Endothelial cell of umbilical vein (primary cell): ENCODE measurements at regions not wholly inside any gene's neighbourhood (a gene's known extent, or its start where the extent isn't known, plus 50 kb on each side); places are given as distances from the start of the nearest gene placed in this dataset.

Experiments
- CTCF ChIP-seq, 2 donors: IDR thresholded peaks; 1 replicate in 1 of 2; 2 replicates in 1 of 2; pipeline ENCODE4 v1.5.1; 2011; ENCODE audit warnings: low read length in 2 of 2, mild to moderate bottlenecking in 2 of 2, moderate library complexity in 2 of 2, control low read depth in 1 of 2, inconsistent platforms in 1 of 2, low read depth in 1 of 2; ENCODE audit not compliant: insufficient read depth in 1 of 2; ENCODE audit errors: extremely low read depth in 1 of 2
- POLR2A ChIP-seq: IDR thresholded peaks from 2 replicates; pipeline ENCODE4 v1.6.1; 2012; ENCODE audit warnings: low read depth, mild to moderate bottlenecking, control low read depth, low read length

GRCh38 chr2:120503793-120504571 is 158.0 kb downstream of the INHBB start:
- TF ChIP-seq CTCF (IDR thresholded peaks at IDR 0.05; ENCODE audit: extremely low read depth in 1 of 2, insufficient read depth in 1 of 2, low read depth in 1 of 2, low read length in 2 of 2) (no peak), POLR2A (no peak)
